Neuronal stem cell (in vitro differentiated cells): ENCODE measurements at regions not wholly inside any gene's neighbourhood (a gene's known extent, or its start where the extent isn't known, plus 50 kb on each side); places are given as distances from the start of the nearest gene placed in this dataset.

Experiments
- DNase-seq: peaks from one replicate; pipeline ENCODE4 v3.0.0-alpha.2; 2013; ENCODE audit warnings: low spot score
- H2AFZ ChIP-seq: one replicate; pipeline ENCODE4 v1.6.1; 2013; ENCODE audit warnings: mild to moderate bottlenecking, low read length, inconsistent platforms
- H2AK5ac ChIP-seq: 2 replicates; pipeline ENCODE4 v1.6.1; 2013; ENCODE audit warnings: low read depth, mild to moderate bottlenecking, inconsistent platforms, low read length, moderate library complexity, mixed read lengths
- H2BK120ac ChIP-seq: 2 replicates; pipeline ENCODE4 v1.6.1; 2013; ENCODE audit warnings: low read depth, mild to moderate bottlenecking, inconsistent platforms, low read length, moderate library complexity, mixed read lengths
- H2BK12ac ChIP-seq: one replicate; pipeline ENCODE4 v1.6.1; 2013; ENCODE audit warnings: low read length, inconsistent platforms
- H2BK15ac ChIP-seq: 2 replicates; pipeline ENCODE4 v1.6.1; 2013; ENCODE audit warnings: mild to moderate bottlenecking, low read length, inconsistent platforms, mixed read lengths
- H2BK5ac ChIP-seq: one replicate; pipeline ENCODE4 v1.6.1; 2013; ENCODE audit warnings: inconsistent platforms, mild to moderate bottlenecking, low read length, moderate library complexity
- H3K14ac ChIP-seq: one replicate; pipeline ENCODE4 v1.6.1; 2013; ENCODE audit warnings: low read length, inconsistent platforms
- H3K18ac ChIP-seq: 2 replicates; pipeline ENCODE4 v1.6.1; 2013; ENCODE audit warnings: low read length, inconsistent platforms
- H3K23ac ChIP-seq: 2 replicates; pipeline ENCODE4 v1.6.1; 2013; ENCODE audit warnings: low read depth, mild to moderate bottlenecking, mixed read lengths, low read length, inconsistent platforms; ENCODE audit not compliant: poor library complexity
- H3K27ac ChIP-seq: replicated peaks from 3 replicates; pipeline ENCODE4 v1.5.1; 2013; ENCODE audit warnings: low read length, inconsistent platforms
- H3K27me3 ChIP-seq, 3 experiments: 2 replicates each; pipeline ENCODE4 v1.6.1; 2013; ENCODE audit warnings: low read length in 3 of 3, mild to moderate bottlenecking in 2 of 3, inconsistent platforms in 1 of 3, low read depth in 1 of 3, mixed read lengths in 1 of 3, moderate library complexity in 1 of 3; ENCODE audit not compliant: control insufficient read depth in 3 of 3, insufficient read depth in 3 of 3
- H3K36me3 ChIP-seq, 2 donors: replicated peaks in 1 of 2; 2 replicates each; pipeline ENCODE4 v1.6.1; 2013; ENCODE audit warnings: low read length in 2 of 2; ENCODE audit not compliant: control insufficient read depth in 2 of 2, insufficient read depth in 2 of 2
- H3K4ac ChIP-seq: 2 replicates; pipeline ENCODE4 v1.6.1; 2013; ENCODE audit warnings: inconsistent platforms, mild to moderate bottlenecking, low read length, moderate library complexity
- H3K4me1 ChIP-seq, 2 donors: 1 replicate in 1 of 2; 2 replicates in 1 of 2; pipeline ENCODE4 v1.6.1; 2013; ENCODE audit warnings: low read length in 2 of 2, low read depth in 1 of 2; ENCODE audit not compliant: control insufficient read depth in 2 of 2, insufficient read depth in 1 of 2
- H3K4me2 ChIP-seq: one replicate; pipeline ENCODE4 v1.6.1; 2013; ENCODE audit warnings: mild to moderate bottlenecking, low read length, inconsistent platforms; ENCODE audit not compliant: insufficient read depth, poor library complexity, severe bottlenecking
- H3K4me3 ChIP-seq, 2 donors: 2 replicates each; pipeline ENCODE4 v1.5.1; 2013; ENCODE audit warnings: low read length in 2 of 2, mild to moderate bottlenecking in 2 of 2, inconsistent platforms in 1 of 2, moderate library complexity in 1 of 2
- H3K79me1 ChIP-seq: one replicate; pipeline ENCODE4 v1.6.1; 2013; ENCODE audit warnings: low read depth, mild to moderate bottlenecking, inconsistent platforms, low read length, moderate library complexity
- H3K9ac ChIP-seq: one replicate; pipeline ENCODE4 v1.6.1; 2013; ENCODE audit warnings: mild to moderate bottlenecking, low read depth, low read length, inconsistent platforms; ENCODE audit not compliant: poor library complexity
- H3K9me3 ChIP-seq, 2 donors: replicated peaks in 1 of 2; 2 replicates each; pipeline versions ENCODE3 to v1.6.1; 2013; ENCODE audit warnings: low read length in 2 of 2, mild to moderate bottlenecking in 2 of 2, inconsistent platforms in 1 of 2, low read depth in 1 of 2, mixed read lengths in 1 of 2, moderate library complexity in 1 of 2; ENCODE audit not compliant: control insufficient read depth in 2 of 2, insufficient read depth in 1 of 2
- H4K8ac ChIP-seq: one replicate; pipeline ENCODE4 v1.6.1; 2013; ENCODE audit warnings: low read depth, mild to moderate bottlenecking, inconsistent platforms, low read length, moderate library complexity
- H4K91ac ChIP-seq: one replicate; pipeline ENCODE4 v1.6.1; 2013; ENCODE audit warnings: low read length, low read depth, mild to moderate bottlenecking, inconsistent platforms; ENCODE audit not compliant: poor library complexity
- WGBS, 2 donors: extraction: QIAGEN DNeasy Blood & Tissue Kit; methylation state at CpG; one replicate each; pipeline ENCODE4 v1.1.7; 2013; ENCODE audit warnings: missing lambda C conversion rate in 2 of 2, mixed read lengths in 1 of 2; ENCODE audit not compliant: insufficient read length in 2 of 2, insufficient replicate concordance in 1 of 2; ENCODE audit errors: extremely low coverage in 2 of 2; 5-methylcytosine and 5-hydroxymethylcytosine counted together

DNA sequence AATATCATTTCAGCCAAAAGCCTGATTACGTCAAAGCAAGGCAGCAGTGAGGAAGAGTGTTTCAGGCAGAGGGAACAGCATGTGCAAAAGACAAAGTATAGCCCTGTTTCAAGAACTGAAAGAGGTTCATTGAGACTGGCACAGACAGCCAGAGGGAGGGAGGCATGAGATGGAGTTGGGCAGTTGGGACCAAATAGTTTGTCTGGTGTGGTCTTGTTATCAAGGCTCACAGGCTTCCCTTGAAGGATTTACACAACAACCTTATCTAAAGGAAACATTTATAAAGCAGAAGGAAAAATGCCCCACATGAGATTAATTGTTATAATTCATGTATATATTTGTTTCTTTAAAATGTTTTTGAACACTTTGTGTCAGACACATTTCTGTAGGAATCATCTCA lies 253.3 kb downstream of the DMAC1 start:
- Histone ChIP-seq H2AK5ac (no peak overlapping the region), H3K27ac (no peak overlapping the region), H3K27me3 (no peaks in the 10 kb centered on the region), H4K91ac (no peak overlapping the region), H3K36me3 (no peaks in the 10 kb centered on the region), H2BK12ac (no peak overlapping the region), H3K4me2 (no peak overlapping the region), H3K4me1 (peaks cover 0 to 8% of the 10 kb centered on the region in 2 donors), H2AFZ (no peak overlapping the region), H4K8ac (no peak overlapping the region), H2BK120ac (no peak overlapping the region), H3K4me3 (no peak overlapping the region), H3K9ac (no peak overlapping the region), H3K9me3 (no peaks in the 10 kb centered on the region), H3K23ac (no peak overlapping the region), H3K14ac (no peak overlapping the region), H2BK15ac (no peak overlapping the region), H3K4ac (no peak overlapping the region), H3K79me1 (no peaks in the 10 kb centered on the region), H2BK5ac (no peak overlapping the region), H3K18ac (no peak overlapping the region)
- DNase-seq: no peak
- WGBS, 2 donors: no CpG with 5 or more reads among the region's 1 CpG

DNA sequence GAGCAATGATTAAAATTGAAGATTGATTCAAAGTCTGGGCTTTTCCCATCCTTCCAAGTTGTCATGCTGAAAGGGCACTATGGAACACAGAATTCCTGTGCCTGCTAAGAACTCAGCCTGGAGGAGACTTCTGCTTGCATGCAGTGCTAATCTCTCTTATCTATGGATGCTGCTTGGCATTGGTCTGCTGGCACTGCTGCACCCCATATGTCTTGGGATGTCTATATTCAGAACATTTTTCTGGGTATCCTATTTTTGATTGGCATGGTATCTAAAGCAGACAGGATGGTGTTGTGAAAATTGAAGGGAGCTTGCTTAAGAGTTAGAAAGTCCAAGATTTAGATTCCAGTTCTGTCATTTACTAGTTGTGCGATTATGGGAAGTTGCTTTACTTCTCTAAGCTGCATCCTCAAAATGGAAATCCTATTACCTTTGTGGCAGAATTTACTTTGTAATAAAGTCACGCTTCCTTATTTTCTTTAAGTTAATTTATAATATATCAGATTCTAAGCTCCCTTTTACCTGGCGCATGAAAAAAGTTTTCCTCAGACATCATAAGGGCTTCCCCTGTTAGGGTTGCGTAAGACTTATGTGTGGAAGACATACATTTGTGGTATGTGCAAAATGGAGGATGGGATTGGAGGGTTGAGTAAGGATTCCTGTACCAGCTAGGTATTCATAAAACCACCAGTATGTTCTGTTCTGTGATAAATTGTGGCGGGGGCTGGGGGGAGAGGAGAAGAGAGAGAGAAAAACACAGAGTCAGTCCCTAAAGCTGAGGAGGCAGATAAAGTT lies 254.0 kb downstream of the DMAC1 start:
- Histone ChIP-seq H3K4me2 (no peak overlapping the region), H4K8ac (no peak overlapping the region), H3K79me1 (no peaks in the 10 kb centered on the region), H3K36me3 (no peaks in the 10 kb centered on the region), H3K4ac (no peak overlapping the region), H3K18ac (no peak overlapping the region), H2BK5ac (no peak overlapping the region), H3K14ac (no peak overlapping the region), H3K9me3 (no peaks in the 10 kb centered on the region), H2BK15ac (no peak overlapping the region), H4K91ac (no peak overlapping the region), H2AK5ac (no peak overlapping the region), H2BK12ac (no peak overlapping the region), H2AFZ (no peak overlapping the region), H3K23ac (no peak overlapping the region), H2BK120ac (no peak overlapping the region), H3K9ac (no peak overlapping the region), H3K27me3 (no peaks in the 10 kb centered on the region), H3K4me1 (peaks cover 0 to 8% of the 10 kb centered on the region in 2 donors), H3K4me3 (no peak overlapping the region), H3K27ac (no peak overlapping the region)
- DNase-seq: no peak
- WGBS, 2 donors: no CpG with 5 or more reads among the region's 5 CpGs

DNA sequence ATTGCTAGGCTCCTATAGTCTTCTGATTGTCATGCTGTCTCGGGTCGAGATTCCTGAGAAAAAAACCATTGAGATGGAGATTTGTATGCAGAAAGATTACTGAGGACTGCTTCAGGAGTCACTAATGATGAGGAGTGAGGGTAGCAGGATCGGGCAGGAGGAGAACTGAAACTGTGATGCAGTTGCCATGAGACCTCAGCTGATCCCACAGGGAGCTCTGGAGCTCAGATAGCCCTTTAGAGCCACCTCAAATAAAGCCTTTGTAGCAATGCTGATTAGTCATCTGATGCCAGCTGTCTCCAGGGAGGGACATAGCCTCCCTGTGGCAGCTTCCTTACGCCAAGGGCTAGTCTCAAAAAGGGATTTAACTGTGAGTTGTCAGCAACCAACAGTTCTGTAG lies 256.9 kb downstream of the DMAC1 start:
- Histone ChIP-seq H3K9me3 (no peaks in the 10 kb centered on the region), H3K9ac (no peak overlapping the region), H3K27ac (no peak overlapping the region), H4K91ac (no peak overlapping the region), H2BK12ac (no peak overlapping the region), H3K36me3 (no peaks in the 10 kb centered on the region), H2AK5ac (no peak overlapping the region), H4K8ac (no peak overlapping the region), H3K4me2 (no peak overlapping the region), H3K79me1 (no peaks in the 10 kb centered on the region), H3K23ac (no peak overlapping the region), H3K18ac (no peak overlapping the region), H2BK5ac (no peak overlapping the region), H3K4ac (no peak overlapping the region), H3K4me3 (no peak overlapping the region), H2BK15ac (no peak overlapping the region), H3K4me1 (peaks cover 0 to 3% of the 10 kb centered on the region in 2 donors), H2BK120ac (no peak overlapping the region), H2AFZ (no peak overlapping the region), H3K14ac (no peak overlapping the region), H3K27me3 (no peaks in the 10 kb centered on the region)
- no peak for DNase-seq
- no CpG with 5 or more reads among the region's 4 CpGs for WGBS, 2 donors

DNA sequence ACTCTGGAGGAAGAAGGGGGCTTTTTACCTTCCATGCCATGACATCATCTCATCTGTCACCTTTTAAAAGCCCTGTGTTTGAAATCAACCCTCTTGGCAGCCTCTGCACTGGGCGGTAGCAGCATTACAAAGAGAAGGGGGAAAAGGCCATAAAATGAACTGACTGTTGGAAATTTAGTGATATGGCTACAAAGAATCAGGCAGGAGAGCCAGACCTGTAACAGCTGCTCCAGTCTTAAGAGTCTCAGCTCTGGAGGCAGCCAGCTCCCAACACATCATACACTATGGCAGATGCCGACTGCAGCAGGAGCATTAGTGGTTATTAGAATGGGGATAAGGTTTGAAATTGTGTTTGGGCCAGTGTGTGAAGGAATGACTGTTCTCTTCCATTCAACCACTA lies 257.5 kb downstream of the DMAC1 start:
- H2BK120ac ChIP-seq: no peak overlapping the region
- H2BK12ac ChIP-seq: no peak overlapping the region
- H2AFZ ChIP-seq: no peak overlapping the region
- H3K18ac ChIP-seq: no peak overlapping the region
- no peak for DNase-seq
- H3K4me3 ChIP-seq: no peak overlapping the region
- peaks cover 0 to 3% of the 10 kb centered on the region in 2 donors for H3K4me1 ChIP-seq
- no peak overlapping the region for H3K4me2 ChIP-seq
- H3K79me1 ChIP-seq: no peaks in the 10 kb centered on the region
- H2BK5ac ChIP-seq: no peak overlapping the region
- no peak overlapping the region for H2AK5ac ChIP-seq
- no peak overlapping the region for H2BK15ac ChIP-seq
- no peaks in the 10 kb centered on the region for H3K9me3 ChIP-seq
- WGBS, 2 donors: no CpG with 5 or more reads among the region's 2 CpGs
- H4K91ac ChIP-seq: no peak overlapping the region
- no peaks in the 10 kb centered on the region for H3K36me3 ChIP-seq
- no peak overlapping the region for H3K14ac ChIP-seq
- no peak overlapping the region for H3K9ac ChIP-seq
- H3K23ac ChIP-seq: no peak overlapping the region
- H3K27me3 ChIP-seq: no peaks in the 10 kb centered on the region
- H3K4ac ChIP-seq: no peak overlapping the region
- no peak overlapping the region for H4K8ac ChIP-seq
- no peak overlapping the region for H3K27ac ChIP-seq
